PC-3 (cell line): ENCODE measurements at regions not wholly inside any gene's neighbourhood (a gene's known extent, or its start where the extent isn't known, plus 50 kb on each side); places are given as distances from the start of the nearest gene placed in this dataset.
A peak's percentile ranks its signal among the peaks of the same experiment; 100 is the strongest.

ENCODE experiments used
- ATAC-seq: fragments of 200-7000 bp; cut with Tn5 transposase; 2 replicates; pipeline ENCODE4 v1.9.1; 2020; ENCODE audit warnings: mild to moderate bottlenecking, moderate library complexity
- BruUV-seq: library from RNA; stranded (reverse); fragments of 400-500 nt; replicated peaks from 2 replicates; lab custom pipeline; 2021; lab: Mats Ljungman, UMichigan
- CTCF ChIA-PET: fragments of 300-600 bp; sonication (Branson Sonifier 250); formaldehyde crosslinking; loops from one replicate; lab custom pipeline; 2022; ENCODE audit warnings: antibody characterized with exemption; lab: Charles Lee
- POLR2A ChIA-PET: fragments of 300-600 bp; sonication (Branson Sonifier 250); formaldehyde crosslinking; loops from one replicate; lab custom pipeline; 2022; ENCODE audit warnings: antibody characterized with exemption; ENCODE audit not compliant: unreplicated experiment; lab: Charles Lee
- DNase-seq: peaks from one replicate; pipeline ENCODE4 v3.0.0-alpha.2; 2015
- H2AFZ ChIP-seq: fragments of 300-600 bp; sonication (generic); 2 replicates; pipeline ENCODE4 v1.6.0; 2016; ENCODE audit warnings: antibody characterized with exemption, low read length
- H3F3A ChIP-seq: fragments of 300-600 bp; sonication (generic); one replicate; pipeline ENCODE4 v1.6.0; 2017; ENCODE audit warnings: antibody characterized with exemption, low read length, control low read depth, mild to moderate bottlenecking; ENCODE audit not compliant: unreplicated experiment
- H3K27ac ChIP-seq: fragments of 300-600 bp; sonication (generic); 2 replicates; pipeline ENCODE4 v1.5.1; 2016; ENCODE audit warnings: mild to moderate bottlenecking, low read length
- H3K27me3 ChIP-seq: fragments of 300-600 bp; sonication (generic); 2 replicates; pipeline ENCODE4 v1.6.1; 2016; ENCODE audit warnings: low read length, mixed read lengths
- H3K36me3 ChIP-seq: fragments of 300-600 bp; sonication (generic); 2 replicates; pipeline ENCODE4 v1.6.1; 2016; ENCODE audit warnings: low read depth, mixed run types, low read length, mixed read lengths
- H3K4me1 ChIP-seq: fragments of 300-600 bp; sonication (generic); 2 replicates; pipeline ENCODE4 v1.5.1; 2016; ENCODE audit warnings: low read length; ENCODE audit not compliant: insufficient read depth
- H3K4me2 ChIP-seq: fragments of 300-600 bp; sonication (generic); 2 replicates; pipeline ENCODE4 v1.6.0; 2016; ENCODE audit warnings: low read length
- H3K4me3 ChIP-seq: fragments of 300-600 bp; sonication (generic); 2 replicates; pipeline ENCODE4 v1.5.1; 2016; ENCODE audit warnings: mild to moderate bottlenecking, low read length, mixed read lengths
- H3K79me2 ChIP-seq: fragments of 300-600 bp; sonication (generic); 2 replicates; pipeline ENCODE4 v1.6.1; 2017; ENCODE audit warnings: low read length, mixed read lengths
- H3K9ac ChIP-seq: fragments of 300-600 bp; sonication (generic); 2 replicates; pipeline ENCODE4 v1.6.0; 2016; ENCODE audit warnings: mild to moderate bottlenecking, low read length
- H3K9me2 ChIP-seq: fragments of 300-600 bp; sonication (generic); replicated peaks from 2 replicates; pipeline ENCODE4 v1.6.1; 2016; ENCODE audit warnings: mixed run types, low read length, mixed read lengths
- H3K9me3 ChIP-seq: fragments of 300-600 bp; sonication (generic); 2 replicates; pipeline ENCODE4 v1.6.1; 2016; ENCODE audit warnings: low read length, mixed read lengths
- H4K20me1 ChIP-seq: fragments of 300-600 bp; sonication (generic); 2 replicates; pipeline ENCODE4 v1.6.1; 2016; ENCODE audit warnings: low read length, mixed read lengths
- EZH2 ChIP-seq: fragments of 300-600 bp; sonication (generic); IDR thresholded peaks from one replicate; pipeline ENCODE4 v1.6.1; 2017; ENCODE audit warnings: antibody characterized with exemption, mild to moderate bottlenecking, low read length; ENCODE audit not compliant: unreplicated experiment
- EZH2phosphoT487 ChIP-seq: fragments of 300-600 bp; sonication (generic); IDR thresholded peaks from 2 replicates; pipeline ENCODE4 v1.6.1; 2018; ENCODE audit warnings: mild to moderate bottlenecking, antibody characterized with exemption, low read length, borderline replicate concordance
- intact Hi-C: fragments of 100-400 bp; cut with micrococcal nuclease; formaldehyde crosslinking; loops from 2 replicates; pipeline ENCODE4 v1.9.0; 2023
- TF ChIP-seq, protein P1 (sequence below): fragments of 300-600 bp; sonication (generic); conservative IDR thresholded peaks from 2 replicates; pipeline ENCODE4 v1.5.1; 2017; ENCODE audit warnings: antibody characterized with exemption, low read depth, mild to moderate bottlenecking, low read length

DNA sequence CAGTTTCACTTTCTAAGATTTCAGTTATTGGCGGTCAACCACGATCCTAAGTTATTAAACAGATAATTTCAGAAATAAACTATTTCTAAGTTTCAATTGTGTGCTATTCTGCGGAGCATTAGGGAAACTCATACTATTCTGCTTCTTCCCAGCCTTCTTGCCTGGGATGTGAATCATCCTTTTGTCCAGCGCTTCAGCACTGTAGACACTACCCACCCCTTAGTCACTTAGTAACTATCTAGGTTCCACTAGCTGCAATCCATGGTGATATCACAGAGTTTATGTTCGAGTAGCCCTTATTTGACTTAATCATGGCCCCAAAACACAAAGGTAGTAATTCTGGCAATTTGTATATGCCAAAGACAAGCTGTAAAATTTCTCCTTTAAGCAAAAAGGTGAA is 279.9 kb upstream of the ADAMTS5 start:
- Histone ChIP-seq H3K9me3 (peaks cover 8% of the 10 kb centered on the region; the same call in 1 of the 2 replicates), H3K79me2 (no peaks in the 10 kb centered on the region), H3K9ac (no peak overlapping the region), H3K27ac (no peak overlapping the region), H4K20me1 (no peaks in the 10 kb centered on the region), H3K4me2 (no peak overlapping the region), H3K27me3 (no peaks in the 10 kb centered on the region), H3K4me1 (no peaks in the 10 kb centered on the region), H3K9me2 (no peaks in the 10 kb centered on the region), H2AFZ (no peak overlapping the region), H3F3A (no peaks in the 10 kb centered on the region), H3K4me3 (no peak overlapping the region), H3K36me3 (no peaks in the 10 kb centered on the region)
- CTCF ChIA-PET, result no interaction called here
- TF ChIP-seq EZH2phosphoT487 (no peak), EZH2 (no peak)
- TF ChIP-seq, protein P1, sequence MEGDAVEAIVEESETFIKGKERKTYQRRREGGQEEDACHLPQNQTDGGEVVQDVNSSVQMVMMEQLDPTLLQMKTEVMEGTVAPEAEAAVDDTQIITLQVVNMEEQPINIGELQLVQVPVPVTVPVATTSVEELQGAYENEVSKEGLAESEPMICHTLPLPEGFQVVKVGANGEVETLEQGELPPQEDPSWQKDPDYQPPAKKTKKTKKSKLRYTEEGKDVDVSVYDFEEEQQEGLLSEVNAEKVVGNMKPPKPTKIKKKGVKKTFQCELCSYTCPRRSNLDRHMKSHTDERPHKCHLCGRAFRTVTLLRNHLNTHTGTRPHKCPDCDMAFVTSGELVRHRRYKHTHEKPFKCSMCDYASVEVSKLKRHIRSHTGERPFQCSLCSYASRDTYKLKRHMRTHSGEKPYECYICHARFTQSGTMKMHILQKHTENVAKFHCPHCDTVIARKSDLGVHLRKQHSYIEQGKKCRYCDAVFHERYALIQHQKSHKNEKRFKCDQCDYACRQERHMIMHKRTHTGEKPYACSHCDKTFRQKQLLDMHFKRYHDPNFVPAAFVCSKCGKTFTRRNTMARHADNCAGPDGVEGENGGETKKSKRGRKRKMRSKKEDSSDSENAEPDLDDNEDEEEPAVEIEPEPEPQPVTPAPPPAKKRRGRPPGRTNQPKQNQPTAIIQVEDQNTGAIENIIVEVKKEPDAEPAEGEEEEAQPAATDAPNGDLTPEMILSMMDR, result no peak
- ATAC-seq (peak; percentile 78), DNase-seq (peak; percentile 3)
- POLR2A ChIA-PET, result no interaction called here
- BruUV-seq, result no TSS peak
- intact Hi-C loops, result no loop called here

- intact Hi-C loops, result no loop called here
- H3K9me2 ChIP-seq, result no peaks in the 10 kb centered on the region
- no TSS peak for BruUV-seq
Measured at GRCh38 chr21:27244776-27245175, 277.9 kb upstream of the ADAMTS5 start.

GRCh38 chr21:27244352-27244751 is 277.5 kb upstream of the ADAMTS5 start:
- Histone ChIP-seq H2AFZ (no peak overlapping the region), H3K4me1 (no peaks in the 10 kb centered on the region), H3K27ac (no peak overlapping the region), H3K27me3 (no peaks in the 10 kb centered on the region), H3K9ac (no peak overlapping the region), H3K4me3 (no peak overlapping the region), H3K9me2 (no peaks in the 10 kb centered on the region), H4K20me1 (no peaks in the 10 kb centered on the region), H3F3A (no peaks in the 10 kb centered on the region), H3K36me3 (no peaks in the 10 kb centered on the region), H3K4me2 (no peak overlapping the region), H3K9me3 (peaks cover 8% of the 10 kb centered on the region; the same call in 1 of the 2 replicates), H3K79me2 (no peaks in the 10 kb centered on the region)
- CTCF ChIA-PET, result no interaction called here
- ATAC-seq (no peak), DNase-seq (no peak)
- TF ChIP-seq EZH2 (no peak), EZH2phosphoT487 (no peak)
- TF ChIP-seq, protein P1, result no peak
- BruUV-seq, result no TSS peak
- POLR2A ChIA-PET, result no interaction called here
- intact Hi-C loops, result no loop called here

More at GRCh38 chr21:27244776-27245175, 277.9 kb upstream of the ADAMTS5 start:
- Histone ChIP-seq H3K27me3 (no peaks in the 10 kb centered on the region), H4K20me1 (no peaks in the 10 kb centered on the region), H2AFZ (no peak overlapping the region), H3K27ac (no peak overlapping the region), H3K79me2 (no peaks in the 10 kb centered on the region), H3K4me3 (no peak overlapping the region), H3K9me3 (peaks cover 8% of the 10 kb centered on the region; the same call in 1 of the 2 replicates), H3K36me3 (no peaks in the 10 kb centered on the region), H3F3A (no peaks in the 10 kb centered on the region), H3K9ac (no peak overlapping the region), H3K4me1 (no peaks in the 10 kb centered on the region), H3K4me2 (no peak overlapping the region)
- ATAC-seq, result no peak
- POLR2A ChIA-PET, result no interaction called here
- CTCF ChIA-PET, result interaction anchor here (0.5 kb wide), 1 partner anchor 1497 kb away, joined by 4 read pairs; no protein-coding TSS in a partner anchor
- DNase-seq, result no peak
- TF ChIP-seq EZH2phosphoT487, result no peak
- TF ChIP-seq, protein P1, result no peak
- TF ChIP-seq EZH2, result no peak
